MCF 10A (cell line): ENCODE measurements at regions not wholly inside any gene's neighbourhood (a gene's known extent, or its start where the extent isn't known, plus 50 kb on each side); places are given as distances from the start of the nearest gene placed in this dataset.

Experiments
- BruUV-seq: library from RNA; stranded (reverse); fragments of 400-500 nt; replicated peaks from 2 replicates; lab custom pipeline; 2021; lab: Mats Ljungman, UMichigan
- CTCF ChIA-PET: fragments of 300-600 bp; sonication (Branson Sonifier 250); formaldehyde crosslinking; extraction: SDS; loops from one replicate; lab custom pipeline; 2021; ENCODE audit warnings: antibody characterized with exemption, inconsistent platforms; lab: Yijun Ruan, JAX
- POLR2A ChIA-PET: fragments of 300-600, 350-650 bp; sonication (Branson Sonifier 250); formaldehyde crosslinking; extraction: SDS; loops from one replicate; lab custom pipeline; 2020; ENCODE audit warnings: antibody characterized with exemption, inconsistent platforms; lab: Yijun Ruan, JAX
- DNase-seq: peaks from one replicate; pipeline ENCODE4 v3.0.0-alpha.2; 2018; ENCODE audit not compliant: unreplicated experiment
- H3K27ac Mint-ChIP-seq: one replicate; pipeline ENCODE4 v1.8.0; 2022; ENCODE audit warnings: mild to moderate bottlenecking, low read depth, mixed read lengths; ENCODE audit not compliant: unreplicated experiment
- H3K27me3 Mint-ChIP-seq: one replicate; pipeline ENCODE4 v1.8.0; 2022; ENCODE audit warnings: mixed read lengths; ENCODE audit not compliant: insufficient read depth, unreplicated experiment
- H3K36me3 Mint-ChIP-seq: one replicate; pipeline ENCODE4 v1.8.0; 2022; ENCODE audit warnings: mild to moderate bottlenecking, moderate library complexity, mixed read lengths; ENCODE audit not compliant: insufficient read depth, unreplicated experiment
- H3K4me1 Mint-ChIP-seq: one replicate; pipeline ENCODE4 v1.8.0; 2022; ENCODE audit warnings: mixed read lengths; ENCODE audit not compliant: insufficient read depth, unreplicated experiment
- H3K4me3 Mint-ChIP-seq: one replicate; pipeline ENCODE4 v1.8.0; 2022; ENCODE audit warnings: mild to moderate bottlenecking, moderate library complexity, mixed read lengths; ENCODE audit not compliant: unreplicated experiment
- H3K9me3 Mint-ChIP-seq: one replicate; pipeline ENCODE4 v1.8.0; 2022; ENCODE audit warnings: mixed read lengths; ENCODE audit not compliant: unreplicated experiment
- intact Hi-C: fragments of 100-400 bp; cut with micrococcal nuclease; formaldehyde crosslinking; loops from 2 replicates; pipeline ENCODE4 v1.14.1; 2022
- TF ChIP-seq, protein P1 (sequence below): fragments of 200-600 bp; IDR thresholded peaks from one replicate; pipeline ENCODE4 v1.8.0; 2022; ENCODE audit warnings: antibody characterized with exemption, mild to moderate bottlenecking; ENCODE audit not compliant: unreplicated experiment

DNA sequence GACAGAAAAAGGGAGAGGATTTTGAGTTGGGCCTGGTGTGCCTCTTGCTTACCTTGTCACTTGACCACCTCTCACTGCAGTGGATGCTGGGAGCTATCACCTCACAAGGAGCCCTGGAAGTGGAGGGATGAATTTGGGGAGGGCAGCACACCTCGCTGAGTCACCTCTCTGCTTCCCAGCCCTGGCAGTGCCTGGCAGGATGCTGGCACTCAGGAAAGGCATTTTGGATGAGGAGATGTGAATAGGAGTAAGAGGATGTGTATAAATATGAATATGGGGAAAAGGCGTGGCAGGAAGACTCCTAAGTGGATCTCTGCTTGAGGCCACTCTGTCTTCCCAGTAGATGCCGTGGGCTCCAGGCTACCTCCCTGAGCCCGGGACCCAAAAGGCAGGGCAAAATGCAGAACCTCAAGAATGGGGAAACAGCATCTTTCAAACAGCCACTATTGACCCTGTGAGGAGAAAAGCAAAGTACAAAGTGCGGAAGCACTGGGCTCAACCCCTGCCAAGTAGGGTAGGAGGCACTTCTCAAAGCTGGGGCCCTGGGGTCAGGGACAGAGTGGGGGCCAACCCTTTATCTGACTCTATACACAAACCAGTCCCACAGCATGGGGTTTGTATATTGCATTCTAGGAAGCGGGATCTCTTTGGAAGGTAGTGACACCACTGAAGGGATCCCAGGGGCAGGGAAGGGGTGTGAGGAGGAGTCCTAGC, 164.5 kb upstream of the GLI2 start:
- no peaks in the 10 kb centered on the region for H3K9me3 Mint-ChIP-seq
- H3K27me3 Mint-ChIP-seq, result no peaks in the 10 kb centered on the region
- no peaks in the 10 kb centered on the region for H3K36me3 Mint-ChIP-seq
- no peak for DNase-seq
- peaks cover 6% of the 10 kb centered on the region for H3K4me1 Mint-ChIP-seq
- H3K27ac Mint-ChIP-seq, result no peak overlapping the region
- H3K4me3 Mint-ChIP-seq, result no peak overlapping the region
- POLR2A ChIA-PET, result no interaction called here
- TF ChIP-seq, protein P1, sequence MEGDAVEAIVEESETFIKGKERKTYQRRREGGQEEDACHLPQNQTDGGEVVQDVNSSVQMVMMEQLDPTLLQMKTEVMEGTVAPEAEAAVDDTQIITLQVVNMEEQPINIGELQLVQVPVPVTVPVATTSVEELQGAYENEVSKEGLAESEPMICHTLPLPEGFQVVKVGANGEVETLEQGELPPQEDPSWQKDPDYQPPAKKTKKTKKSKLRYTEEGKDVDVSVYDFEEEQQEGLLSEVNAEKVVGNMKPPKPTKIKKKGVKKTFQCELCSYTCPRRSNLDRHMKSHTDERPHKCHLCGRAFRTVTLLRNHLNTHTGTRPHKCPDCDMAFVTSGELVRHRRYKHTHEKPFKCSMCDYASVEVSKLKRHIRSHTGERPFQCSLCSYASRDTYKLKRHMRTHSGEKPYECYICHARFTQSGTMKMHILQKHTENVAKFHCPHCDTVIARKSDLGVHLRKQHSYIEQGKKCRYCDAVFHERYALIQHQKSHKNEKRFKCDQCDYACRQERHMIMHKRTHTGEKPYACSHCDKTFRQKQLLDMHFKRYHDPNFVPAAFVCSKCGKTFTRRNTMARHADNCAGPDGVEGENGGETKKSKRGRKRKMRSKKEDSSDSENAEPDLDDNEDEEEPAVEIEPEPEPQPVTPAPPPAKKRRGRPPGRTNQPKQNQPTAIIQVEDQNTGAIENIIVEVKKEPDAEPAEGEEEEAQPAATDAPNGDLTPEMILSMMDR, result no peak
- BruUV-seq, result no TSS peak
- CTCF ChIA-PET, result no interaction called here
- intact Hi-C loops, result no loop called here

- Mint-ChIP-seq H3K9me3 (no peaks in the 10 kb centered on the region), H3K27ac (no peak overlapping the region), H3K4me3 (no peak overlapping the region), H3K27me3 (no peaks in the 10 kb centered on the region), H3K4me1 (peaks cover 6% of the 10 kb centered on the region), H3K36me3 (no peaks in the 10 kb centered on the region)
- DNase-seq, result no peak
- intact Hi-C loops, result no loop called here
- BruUV-seq, result no TSS peak
- POLR2A ChIA-PET, result no interaction called here
- CTCF ChIA-PET, result no interaction called here
- TF ChIP-seq, protein P1, result no peak
Observed at GRCh38 chr2:120572226-120572625, 163.4 kb upstream of the GLI2 start.

DNA sequence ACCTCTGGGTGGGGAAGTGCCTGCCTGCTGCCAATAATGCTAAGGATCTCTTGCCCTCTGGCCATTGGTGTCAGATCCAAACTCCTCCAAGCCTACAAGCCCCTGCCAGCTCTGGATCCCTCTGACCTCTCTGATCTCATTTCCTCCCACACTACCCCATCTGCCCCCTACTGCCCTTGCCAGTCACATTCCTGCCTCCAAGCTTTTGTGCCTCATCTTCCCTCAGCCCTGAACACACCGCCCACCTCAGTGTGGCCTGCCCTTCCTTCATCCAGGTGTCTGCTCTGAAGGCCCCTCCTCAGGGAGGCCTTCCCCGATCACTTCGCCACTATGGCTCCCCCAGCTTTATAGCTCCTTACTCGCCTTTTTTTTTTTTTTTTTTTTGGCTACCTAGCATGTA, 161.0 kb upstream of the GLI2 start:
- no peak for DNase-seq

DNA sequence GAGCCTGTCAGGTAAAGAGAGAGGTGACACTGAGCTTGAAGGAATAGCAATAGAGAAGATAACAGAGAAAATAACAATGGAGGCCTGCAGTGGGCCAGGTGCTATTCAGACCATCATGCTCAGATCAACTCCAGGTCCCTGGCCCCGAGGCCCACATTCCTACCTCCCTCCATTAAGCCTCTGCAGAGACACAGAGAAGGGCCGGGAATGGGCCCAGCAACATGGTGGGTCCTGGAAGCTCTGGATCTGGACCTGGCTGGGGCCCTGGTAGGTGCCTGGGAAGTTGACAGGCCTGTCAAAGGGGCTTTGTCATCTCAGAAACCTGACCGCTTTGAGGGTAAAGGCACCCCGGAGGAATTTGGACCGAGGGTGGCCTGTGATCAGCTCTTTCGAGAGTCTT, 159.7 kb upstream of the GLI2 start:
- intact Hi-C loops, result no loop called here
- ChIA-PET POLR2A (no interaction called here), CTCF (no interaction called here)
- DNase-seq, result no peak
- no peak overlapping the region for H3K4me3 Mint-ChIP-seq
- H3K4me1 Mint-ChIP-seq, result peaks cover 6% of the 10 kb centered on the region
- TF ChIP-seq, protein P1, result no peak
- no peak overlapping the region for H3K27ac Mint-ChIP-seq
- H3K36me3 Mint-ChIP-seq, result peaks cover 6% of the 10 kb centered on the region
- H3K27me3 Mint-ChIP-seq, result no peaks in the 10 kb centered on the region
- BruUV-seq, result no TSS peak
- H3K9me3 Mint-ChIP-seq, result no peaks in the 10 kb centered on the region

More for the DNA sequence above, 161.0 kb upstream of the GLI2 start:
- H3K4me3 Mint-ChIP-seq, result no peak overlapping the region
- H3K9me3 Mint-ChIP-seq, result no peaks in the 10 kb centered on the region
- H3K36me3 Mint-ChIP-seq, result peaks cover 6% of the 10 kb centered on the region
- ChIA-PET POLR2A (no interaction called here), CTCF (interaction anchor here (0.9 kb wide), 1 partner anchor 112 kb away, joined by 3 read pairs; no protein-coding TSS in a partner anchor)
- H3K27me3 Mint-ChIP-seq, result no peaks in the 10 kb centered on the region
- TF ChIP-seq, protein P1, result no peak
- no TSS peak for BruUV-seq
- H3K4me1 Mint-ChIP-seq, result peaks cover 6% of the 10 kb centered on the region
- no peak overlapping the region for H3K27ac Mint-ChIP-seq
- intact Hi-C loops, result no loop called here
